ENCODE measurements at regions not wholly inside any gene's neighbourhood (a gene's known extent, or its start where the extent isn't known, plus 50 kb on each side); places are given as distances from the start of the nearest gene placed in this dataset.
A peak's percentile ranks its signal among the peaks of the same experiment; 100 is the strongest.
"Not testable (repeated sequence)": the region's sequence is repeated elsewhere in the genome, so short reads cannot be mapped to it uniquely, and the experiment has no call there.

- ATAC-seq (no peak), DNase-seq (ENCODE audit: low spot score) (no peak)
Observed at GRCh38 chr3:145070795-145071194, 1090.2 kb downstream of the PLOD2 start.

GRCh38 chr3:145079436-145079835, 1081.5 kb downstream of the PLOD2 start:
- DNase-seq (ENCODE audit: low spot score) (no peak), ATAC-seq (no peak)

- ATAC-seq = no peak
- no peak for DNase-seq (ENCODE audit: low spot score)
Observed at GRCh38 chr3:145087038-145087437, 1073.9 kb downstream of the PLOD2 start.

GRCh38 chr3:145088917-145089316, 1072.1 kb downstream of the PLOD2 start:
- DNase-seq (ENCODE audit: low spot score) (no peak), ATAC-seq (no peak)

- ATAC-seq (no peak), DNase-seq (ENCODE audit: low spot score) (no peak)
Observed at GRCh38 chr3:145089337-145089736, 1071.6 kb downstream of the PLOD2 start.

- DNase-seq (ENCODE audit: low spot score) = no peak
- no peak for ATAC-seq
Observed at GRCh38 chr3:145094355-145094941, 1066.5 kb downstream of the PLOD2 start.

- DNase-seq (ENCODE audit: low spot score); ATAC-seq: not testable (repeated sequence)
Observed at GRCh38 chr3:145111141-145111540, 1049.8 kb downstream of the PLOD2 start.

- ATAC-seq = no peak
Observed at GRCh38 chr3:145116769-145117168, 1044.2 kb downstream of the PLOD2 start.

GRCh38 chr3:145118303-145118702, 1042.7 kb downstream of the PLOD2 start:
- ATAC-seq = no peak

More at GRCh38 chr3:145116769-145117168, 1044.2 kb downstream of the PLOD2 start:
- DNase-seq (ENCODE audit: low spot score) = no peak

GRCh38 chr3:145124900-145125678, 1035.9 kb downstream of the PLOD2 start:
- DNase-seq (ENCODE audit: low spot score) (no peak), ATAC-seq (no peak)

More at GRCh38 chr3:145118303-145118702, 1042.7 kb downstream of the PLOD2 start:
- no peak for DNase-seq (ENCODE audit: low spot score)

GRCh38 chr3:145133281-145133680, 1027.7 kb downstream of the PLOD2 start:
- no peak for DNase-seq (ENCODE audit: low spot score)

GRCh38 chr3:145134738-145135137, 1026.2 kb downstream of the PLOD2 start:
- ATAC-seq (no peak), DNase-seq (ENCODE audit: low spot score) (no peak)

More at GRCh38 chr3:145133281-145133680, 1027.7 kb downstream of the PLOD2 start:
- no peak for ATAC-seq

- ATAC-seq (no peak), DNase-seq (ENCODE audit: low spot score) (no peak)
Observed at GRCh38 chr3:145144361-145144760, 1016.6 kb downstream of the PLOD2 start.

- no peak for DNase-seq (ENCODE audit: low spot score)
- no peak for ATAC-seq
Observed at GRCh38 chr3:145145461-145145860, 1015.5 kb downstream of the PLOD2 start.

GRCh38 chr3:145159640-145160039, 1001.3 kb downstream of the PLOD2 start:
- ATAC-seq = no peak

GRCh38 chr3:145170121-145170520, 990.9 kb downstream of the PLOD2 start:
- ATAC-seq = no peak
- no peak for DNase-seq (ENCODE audit: low spot score)

More at GRCh38 chr3:145159640-145160039, 1001.3 kb downstream of the PLOD2 start:
- no peak for DNase-seq (ENCODE audit: low spot score)

- ATAC-seq (no peak), DNase-seq (ENCODE audit: low spot score) (no peak)
Observed at GRCh38 chr3:145175626-145176025, 985.4 kb downstream of the PLOD2 start.

- no peak for DNase-seq (ENCODE audit: low spot score)
- ATAC-seq = no peak
Observed at GRCh38 chr3:145176907-145177306, 984.1 kb downstream of the PLOD2 start.

- ATAC-seq = no peak
- no peak for DNase-seq (ENCODE audit: low spot score)
Observed at GRCh38 chr3:145177828-145178227, 983.2 kb downstream of the PLOD2 start.

GRCh38 chr3:145182196-145182911, 978.6 kb downstream of the PLOD2 start:
- no peak for DNase-seq (ENCODE audit: low spot score)
- ATAC-seq = peak; percentile 27

- DNase-seq (ENCODE audit: low spot score) (no peak), ATAC-seq (no peak)
Observed at GRCh38 chr3:145183261-145183660, 977.7 kb downstream of the PLOD2 start.
